RCC 7860 (cell line): ENCODE measurements at regions not wholly inside any gene's neighbourhood (a gene's known extent, or its start where the extent isn't known, plus 50 kb on each side); places are given as distances from the start of the nearest gene placed in this dataset.
A peak's percentile ranks its signal among the peaks of the same experiment; 100 is the strongest.
"Not testable (repeated sequence)": the region's sequence is repeated elsewhere in the genome, so short reads cannot be mapped to it uniquely, and the experiment has no call there.

ENCODE experiments used
- DNase-seq: peaks from one replicate; pipeline ENCODE4 v3.0.0-alpha.2; 2015; ENCODE audit warnings: low spot score
- FAIRE-seq: peaks from 2 replicates; lab custom pipeline; 2012; peaks lifted over from hg19 to GRCh38; lab: Jason Lieb, UNC

DNA sequence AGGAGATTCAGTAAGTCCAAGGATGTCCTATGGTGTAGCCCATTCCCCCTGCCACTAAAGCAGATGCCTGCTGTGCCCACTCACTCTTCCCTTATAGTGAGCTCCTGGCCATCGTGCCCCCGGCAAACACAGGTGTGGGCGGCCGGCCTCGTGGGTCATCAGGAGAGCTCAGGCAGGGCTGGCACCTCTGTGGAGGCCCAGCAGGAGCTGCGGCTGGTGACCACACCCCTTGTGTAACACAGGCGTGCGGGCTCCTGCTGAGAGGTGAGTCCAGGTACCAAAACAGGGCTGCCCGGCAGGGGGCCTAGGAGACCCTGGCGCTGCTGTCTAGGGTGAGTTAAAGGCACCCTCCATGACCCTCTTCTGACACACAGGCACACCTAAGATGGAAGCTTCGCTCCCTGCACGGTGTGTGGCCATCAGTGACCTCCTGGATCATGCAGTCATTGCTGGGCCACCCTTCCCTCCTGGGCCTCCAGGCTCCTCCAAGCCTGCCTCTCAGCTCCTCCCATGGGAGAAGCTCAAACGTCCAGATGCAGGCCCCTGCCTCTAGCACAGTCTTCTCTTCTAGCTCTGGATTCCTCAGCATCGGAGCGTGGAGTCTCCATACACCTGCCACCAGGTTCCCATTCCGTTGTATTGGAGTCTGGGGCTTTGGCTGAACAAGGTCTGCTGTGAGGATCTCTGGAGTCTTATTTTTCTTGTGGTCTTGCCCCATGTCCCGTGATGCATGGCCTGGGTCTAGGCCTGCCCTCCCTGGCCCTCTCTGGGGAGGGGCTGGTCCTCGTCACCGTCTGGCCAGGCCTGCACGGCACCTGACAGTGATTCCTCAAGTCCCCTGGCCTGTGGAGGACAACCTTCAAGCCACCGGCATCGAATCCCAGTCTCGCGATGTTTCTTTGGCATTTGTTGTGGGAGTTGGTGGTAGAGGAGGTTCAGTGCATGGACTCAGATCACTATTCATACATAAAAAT, 246.9 kb downstream of the ACKR3 start:
- DNase-seq: no peak
- FAIRE-seq: no peak

DNA sequence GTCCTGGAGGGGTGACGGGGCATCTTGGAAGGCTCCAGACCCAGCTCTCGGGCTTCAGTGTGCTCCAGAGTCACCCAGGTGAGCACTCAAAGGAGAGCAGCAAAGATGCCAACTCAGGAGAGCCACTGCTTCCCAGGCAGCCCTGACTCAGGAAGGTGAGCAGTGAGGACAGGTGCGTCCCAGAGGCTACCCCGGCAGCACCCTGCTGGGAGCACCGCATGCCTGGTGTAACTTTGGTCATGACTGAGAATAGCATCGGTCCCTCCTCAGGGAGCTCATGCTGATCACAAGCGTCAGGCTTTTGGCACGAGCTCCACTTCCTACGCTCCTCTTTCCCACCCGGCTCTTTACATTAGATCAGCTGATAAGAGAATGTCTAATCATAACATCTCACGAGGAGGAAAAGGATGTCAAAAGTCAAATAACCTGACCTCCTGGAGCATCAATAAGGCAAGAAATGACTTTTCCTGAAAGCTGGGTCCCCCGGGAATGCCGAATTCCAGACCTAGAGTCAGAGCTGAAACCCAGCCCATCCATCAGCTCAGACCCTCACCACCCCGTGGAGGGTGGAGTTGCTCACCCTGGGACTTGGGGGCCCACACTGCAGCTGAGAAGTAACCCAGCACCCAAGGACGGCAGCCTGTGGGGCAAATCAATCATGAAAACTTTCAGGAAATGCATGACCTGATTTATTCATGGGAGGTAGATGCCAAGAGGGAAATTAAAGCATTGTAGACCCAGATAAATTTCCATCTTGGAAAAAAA, 248.8 kb downstream of the ACKR3 start:
- FAIRE-seq (no peak), DNase-seq (no peak)

DNA sequence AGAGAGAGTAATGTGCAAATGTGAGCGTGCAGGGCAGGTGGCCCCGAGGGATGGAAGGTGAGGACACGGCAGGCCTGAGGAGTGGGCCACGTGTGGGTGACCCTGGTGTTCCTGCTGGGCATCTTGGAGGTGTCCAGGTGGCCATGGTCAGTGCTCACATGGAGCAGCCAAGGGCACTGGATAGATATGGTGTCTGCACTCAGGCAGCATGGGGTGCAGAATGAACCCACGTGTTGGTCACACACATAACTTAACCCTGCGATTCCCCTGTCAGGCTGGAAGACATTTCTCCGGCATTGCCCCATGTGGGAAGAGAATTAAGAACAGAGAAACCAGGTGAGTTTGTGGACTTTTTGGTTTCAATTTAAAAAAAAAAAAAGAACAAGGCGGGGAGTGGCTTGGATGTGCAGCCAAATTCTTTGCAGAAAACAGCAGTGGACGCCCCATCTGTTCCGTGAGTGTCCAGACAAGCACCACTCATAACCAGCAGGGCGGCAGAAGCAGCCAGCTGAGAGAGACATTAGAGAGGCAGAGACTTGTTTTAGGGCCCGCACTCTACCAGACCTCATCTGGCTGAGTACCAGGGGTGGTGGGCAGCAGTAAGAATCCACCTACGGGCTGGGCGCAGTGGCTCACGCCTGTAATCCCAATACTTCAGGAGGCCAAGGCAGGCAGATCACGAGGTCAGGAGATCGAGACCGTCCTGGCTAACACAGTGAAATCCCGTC, 249.8 kb downstream of the ACKR3 start:
- DNase-seq (no peak), FAIRE-seq (no peak)

DNA sequence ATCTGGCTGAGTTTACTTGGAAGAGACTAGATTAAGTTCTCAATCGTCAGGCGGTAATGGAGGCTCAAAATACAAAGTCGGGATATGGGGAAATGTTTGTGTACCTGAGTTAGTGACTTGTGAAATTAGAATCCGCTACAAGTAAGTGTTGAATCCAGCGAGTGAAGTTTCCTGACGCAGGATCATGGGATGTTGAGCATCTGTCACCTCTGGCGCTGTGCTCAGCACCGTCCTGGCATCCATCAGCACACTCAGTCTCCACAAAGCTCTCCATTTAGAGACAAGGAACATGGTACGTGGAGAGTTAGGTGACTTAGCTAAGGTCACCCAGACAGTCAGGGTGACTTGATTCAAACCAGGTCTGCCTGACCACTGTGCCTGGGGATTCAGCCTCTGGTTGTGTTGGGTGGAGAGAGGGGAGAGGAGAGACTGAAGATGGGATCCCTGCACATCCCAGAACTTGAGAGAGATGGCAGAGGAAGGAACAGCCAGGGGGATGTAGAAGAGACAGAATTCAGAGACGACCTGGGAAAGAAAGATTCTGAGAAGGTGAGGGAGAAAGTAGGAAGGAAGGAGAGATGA, 251.2 kb downstream of the ACKR3 start:
- no peak for DNase-seq
- no peak for FAIRE-seq

DNA sequence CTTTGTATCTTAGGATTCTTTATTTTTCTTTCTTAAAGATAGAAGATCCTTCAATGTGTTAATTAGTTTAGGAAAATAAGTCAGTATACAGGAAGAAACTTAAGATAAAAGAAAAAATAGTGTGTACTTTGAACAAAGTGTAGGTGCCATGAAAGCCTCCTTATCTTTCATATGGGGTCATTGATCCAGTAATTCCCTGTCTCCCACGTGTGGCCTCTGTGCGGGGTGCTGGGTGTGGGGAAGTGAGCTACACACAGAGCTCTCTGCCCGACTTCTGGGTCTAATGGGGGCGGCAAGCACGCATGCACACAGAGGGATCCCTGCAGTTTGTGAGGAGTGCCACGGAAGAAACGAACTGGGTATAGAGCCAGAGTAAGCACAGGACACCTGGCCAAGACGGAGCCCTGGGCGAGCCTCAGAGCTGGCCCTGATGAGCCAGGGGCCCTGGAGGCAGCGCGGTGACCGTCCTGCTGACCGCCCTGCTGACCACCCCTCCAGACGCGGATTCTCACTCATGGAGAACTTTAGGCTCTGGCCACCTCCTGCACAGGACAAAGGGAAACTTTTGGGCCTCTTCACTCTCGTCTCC, 253.5 kb downstream of the ACKR3 start:
- DNase-seq (no peak), FAIRE-seq (no peak)

DNA sequence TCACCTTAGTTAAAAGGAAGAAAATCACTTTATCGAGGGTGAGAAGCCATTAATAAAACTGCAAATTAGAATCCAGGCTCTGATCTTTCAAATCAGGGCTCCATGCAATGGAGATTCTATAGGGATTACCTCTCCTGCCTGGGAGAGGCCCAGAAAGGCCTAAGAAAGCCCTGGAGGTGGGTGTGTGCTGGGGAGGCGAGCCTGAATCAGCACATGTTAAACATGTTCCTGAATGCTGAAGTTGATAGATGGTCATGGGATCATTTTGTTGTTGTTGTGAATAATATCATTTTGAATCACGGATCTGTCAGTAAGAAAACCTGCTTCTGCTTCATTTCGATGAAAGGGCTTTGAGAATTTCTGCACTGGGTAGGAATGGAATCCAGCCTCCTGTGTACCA, 254.3 kb downstream of the ACKR3 start:
- FAIRE-seq (no peak), DNase-seq (no peak)

DNA sequence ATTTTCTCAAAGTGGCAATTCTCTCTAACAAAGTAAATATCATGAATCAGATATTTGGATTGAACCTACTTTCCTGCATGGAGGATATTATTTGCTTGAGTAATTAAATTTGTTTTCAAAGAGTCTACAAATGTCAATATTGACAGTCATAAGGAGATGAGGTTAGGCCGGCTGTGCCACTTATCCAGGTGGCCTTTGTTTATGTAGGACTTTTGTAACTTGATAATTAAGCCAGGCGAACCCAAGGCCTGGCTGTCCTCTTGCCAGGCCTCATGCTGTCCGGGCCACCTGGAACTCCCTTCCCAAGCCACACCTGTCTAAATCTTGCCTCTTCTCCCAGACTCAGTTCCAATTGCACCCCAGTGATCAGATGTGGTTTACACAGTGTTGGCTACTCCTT, 255.2 kb downstream of the ACKR3 start:
- DNase-seq (no peak), FAIRE-seq (no peak)

DNA sequence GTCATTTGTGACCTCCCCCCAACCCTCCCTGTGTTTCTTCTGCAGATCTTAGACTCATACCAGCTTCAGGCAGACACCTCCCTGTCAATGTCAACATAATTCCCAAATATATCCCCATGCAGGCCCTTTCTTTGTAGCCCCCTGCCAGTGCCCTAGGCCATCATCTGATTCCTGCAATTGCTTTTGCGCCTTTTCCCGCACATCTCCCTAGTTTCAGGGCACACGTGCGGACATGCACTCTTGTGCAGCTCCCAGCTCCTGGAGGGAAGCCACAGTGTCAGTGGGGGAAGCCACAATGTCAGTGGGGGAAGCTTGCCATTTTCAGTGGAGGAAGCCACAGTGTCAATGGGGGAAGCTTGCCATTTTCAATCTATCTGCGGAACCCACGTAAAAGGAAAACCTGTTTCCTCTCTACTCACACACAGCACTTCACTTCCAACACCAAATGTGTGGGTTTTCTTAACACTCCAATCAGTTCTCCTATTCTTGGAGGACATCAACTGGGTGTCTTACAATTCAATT, 256.4 kb downstream of the ACKR3 start:
- no peak for DNase-seq
- FAIRE-seq: no peak

DNA sequence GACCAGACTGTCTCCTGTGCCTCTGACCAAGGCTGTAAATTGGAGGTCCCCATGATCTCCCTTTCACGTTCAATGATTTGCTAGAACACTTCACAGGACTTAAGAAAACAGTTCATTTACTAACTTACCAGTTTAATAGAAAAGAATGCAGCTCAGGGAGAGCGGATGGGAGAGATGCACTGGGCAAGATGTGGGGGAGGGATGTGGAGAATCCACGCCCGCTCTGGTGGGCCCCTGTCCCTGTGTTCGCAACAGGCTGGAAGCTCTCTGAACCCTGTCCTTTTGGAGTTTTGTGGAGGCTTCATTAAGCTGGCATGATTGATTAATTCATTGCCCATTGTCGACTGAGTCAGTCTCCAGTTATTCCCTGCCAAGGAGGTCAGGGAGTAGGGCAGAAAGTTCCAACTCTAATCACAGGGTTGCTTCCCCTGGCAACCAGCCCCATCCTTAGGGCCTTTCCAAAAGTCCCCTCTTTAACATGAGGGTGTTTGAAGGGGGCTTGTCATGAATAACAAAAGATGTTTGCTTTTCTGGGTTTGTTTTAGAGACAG, 257.1 kb downstream of the ACKR3 start:
- FAIRE-seq (no peak), DNase-seq (no peak)

DNA sequence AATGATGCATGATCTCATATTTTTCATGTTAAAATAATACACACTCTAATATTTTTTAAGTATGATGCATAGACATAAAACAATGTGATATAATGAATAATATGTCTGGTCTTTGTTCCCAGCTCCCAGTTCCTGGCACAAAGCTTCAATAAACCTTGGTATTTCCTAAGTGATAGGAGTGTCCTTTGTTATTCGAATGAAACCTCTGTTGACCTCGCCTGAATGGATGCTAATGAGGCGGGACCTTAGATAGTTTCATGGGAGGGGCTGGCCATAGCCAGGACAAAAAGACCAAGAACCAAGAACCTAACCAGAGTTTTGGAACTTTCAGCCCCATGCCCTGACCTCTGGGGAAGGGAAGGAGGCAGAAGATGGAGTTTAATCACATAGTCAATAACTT, 257.7 kb upstream of the COPS8 start:
- FAIRE-seq: no peak
- DNase-seq: no peak

DNA sequence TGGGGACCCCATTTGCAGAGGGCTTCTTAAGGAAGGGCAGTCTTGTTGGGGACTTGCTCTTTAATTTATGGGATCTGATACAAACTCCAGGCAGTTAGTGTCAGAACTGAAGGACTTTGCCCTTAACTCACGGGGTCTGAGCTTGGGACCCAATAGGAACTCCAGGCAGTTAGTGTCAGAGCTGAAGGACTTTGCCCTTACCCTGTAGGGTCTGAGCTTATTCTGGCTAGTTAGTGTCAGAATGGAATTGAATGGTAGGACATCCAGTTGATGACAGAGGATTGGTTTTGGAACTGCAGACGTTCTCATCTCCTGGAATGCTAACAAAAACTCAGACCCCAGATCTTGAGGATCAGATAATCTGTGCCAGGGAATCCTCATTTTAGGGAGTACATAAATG, 256.9 kb upstream of the COPS8 start:
- DNase-seq (no peak), FAIRE-seq (no peak)

DNA sequence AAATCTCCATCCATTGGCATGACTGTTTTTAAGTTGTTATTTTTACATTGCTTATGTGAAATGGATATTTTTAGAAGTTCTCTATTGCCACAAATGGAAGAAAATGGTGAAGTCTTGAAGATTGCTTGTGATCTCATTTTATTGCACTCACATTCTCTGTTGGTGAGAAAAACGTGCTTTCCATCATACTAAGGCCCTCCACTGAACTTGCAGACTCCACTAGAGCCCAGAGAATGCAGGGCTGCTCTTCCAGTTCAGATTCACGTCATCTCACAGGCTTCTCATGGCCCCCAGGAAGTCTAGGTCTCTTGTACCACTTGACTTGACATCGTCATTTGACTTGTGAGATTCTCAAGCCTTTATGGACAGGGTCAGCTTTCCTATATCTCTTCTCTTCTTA, 254.8 kb upstream of the COPS8 start:
- DNase-seq (no peak), FAIRE-seq (no peak)

DNA sequence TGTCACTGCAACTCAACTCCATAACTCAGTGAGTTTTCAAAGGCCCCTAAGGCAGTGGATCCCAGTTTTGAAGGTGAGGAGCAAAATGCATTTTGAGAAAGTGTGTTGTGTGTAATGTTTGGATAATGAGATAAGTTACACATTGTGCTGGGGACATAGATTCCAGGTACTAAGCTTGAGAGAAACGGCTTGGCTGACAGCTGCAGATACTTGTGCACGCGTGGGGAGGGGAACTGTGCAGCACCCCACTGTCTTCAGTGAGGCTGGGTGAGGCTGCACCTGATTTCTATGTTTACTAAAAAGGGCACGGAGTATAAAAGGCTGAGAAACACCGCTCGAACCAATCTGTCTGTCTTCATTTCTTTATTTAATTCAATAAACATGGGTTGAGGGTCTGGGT, 254.0 kb upstream of the COPS8 start:
- no peak for DNase-seq
- no peak for FAIRE-seq

DNA sequence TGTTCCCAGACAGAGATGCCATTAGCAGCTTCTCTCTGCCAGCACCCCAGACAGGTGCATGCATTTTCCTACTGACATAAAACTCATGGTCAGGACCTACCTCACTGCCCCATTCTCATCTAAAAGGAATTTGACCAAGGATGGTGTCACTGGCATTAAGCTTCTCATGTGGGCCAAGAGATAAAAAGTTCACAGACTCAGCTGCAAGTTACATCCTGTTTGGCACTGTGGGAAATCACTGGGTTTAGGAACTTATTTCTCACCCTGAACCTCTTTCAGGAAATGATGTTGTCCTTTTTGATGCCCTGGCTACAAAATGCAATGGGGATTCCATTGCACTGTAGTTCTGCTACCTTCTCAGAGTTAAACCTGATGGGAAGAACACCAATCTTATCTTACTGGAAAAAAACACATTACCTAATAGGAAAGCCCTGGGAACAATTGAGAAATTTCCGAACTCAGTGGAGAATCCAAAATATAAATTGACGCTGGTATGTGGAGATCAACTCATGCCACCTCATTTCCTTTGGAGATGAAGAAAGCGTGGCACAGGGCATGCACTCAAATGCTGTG, 252.1 kb upstream of the COPS8 start:
- FAIRE-seq: no peak

DNA sequence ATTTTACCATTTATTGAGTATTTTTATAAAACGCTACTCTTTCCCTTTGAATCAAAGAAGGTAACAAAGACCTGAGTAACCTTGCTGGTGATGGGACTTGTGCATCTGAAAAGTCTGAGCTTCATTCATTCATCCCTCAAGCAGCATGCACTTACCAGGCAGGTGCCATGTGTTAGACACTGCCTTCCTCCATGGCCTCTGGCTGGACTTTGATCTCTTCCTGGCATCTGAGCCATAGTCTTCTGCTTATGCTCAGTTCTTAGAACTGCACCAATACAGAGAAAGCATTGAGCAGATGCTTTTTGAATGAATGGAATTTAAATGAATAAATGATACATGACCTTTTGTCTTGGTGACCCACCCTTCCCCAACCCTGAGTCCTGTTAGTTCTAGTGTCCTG, 251.4 kb upstream of the COPS8 start:
- no peak for DNase-seq
- FAIRE-seq: no peak

More for the DNA sequence above, 252.1 kb upstream of the COPS8 start:
- DNase-seq: peak; percentile 59

DNA sequence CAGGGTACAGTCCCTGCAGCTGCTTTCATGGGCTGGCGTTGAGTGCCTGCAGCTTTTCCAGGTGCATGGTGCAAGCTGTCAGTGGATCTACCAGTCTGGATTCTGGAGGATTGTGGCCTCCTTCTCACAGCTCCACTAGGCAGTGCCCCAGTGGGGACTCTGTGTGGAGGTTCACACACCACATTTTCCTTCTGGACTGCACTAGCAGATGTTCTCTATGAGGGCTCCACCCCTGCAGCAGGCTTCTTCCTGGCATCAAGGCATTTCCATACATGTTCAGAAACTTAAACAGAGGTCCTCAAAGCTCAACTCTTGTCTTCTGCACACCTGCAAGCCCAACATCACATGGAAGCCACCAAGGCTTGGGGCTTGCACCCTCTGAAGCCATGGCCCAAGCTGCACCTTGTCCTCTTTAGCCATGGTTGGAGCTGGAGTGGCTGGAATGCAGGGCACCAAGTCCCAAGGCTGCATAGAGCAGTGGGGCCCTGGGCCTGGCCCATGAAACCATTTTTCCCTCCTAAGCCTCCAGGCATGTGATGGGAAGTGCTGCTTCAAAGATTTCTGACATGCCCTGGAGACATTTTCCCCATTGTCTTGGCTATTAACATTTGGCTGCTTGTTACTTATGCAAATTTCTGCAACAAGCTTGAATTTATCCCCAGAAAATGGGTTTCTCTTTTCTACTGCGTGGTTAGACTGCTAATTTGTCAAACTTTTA, 250.2 kb upstream of the COPS8 start:
- no peak for DNase-seq
- no peak for FAIRE-seq

DNA sequence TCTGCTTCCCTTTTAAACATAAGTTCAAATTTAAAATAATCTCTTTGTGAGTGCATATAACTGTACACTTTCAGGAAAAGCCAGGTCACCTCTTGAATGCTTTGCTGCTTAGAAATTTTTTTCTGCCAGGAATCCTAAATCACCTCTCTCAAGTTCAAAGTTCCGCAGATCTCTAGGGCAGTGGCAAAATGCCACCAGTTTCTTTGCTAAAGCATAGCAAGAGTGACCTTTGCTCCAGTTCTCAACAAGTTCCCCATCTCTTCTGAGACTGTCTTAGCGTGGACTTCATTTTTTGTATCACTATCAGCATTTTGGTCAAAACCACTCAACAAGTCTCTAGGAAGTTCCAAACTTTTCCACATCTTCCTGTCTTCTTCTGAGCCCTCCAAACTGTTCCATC, 249.7 kb upstream of the COPS8 start:
- not testable (repeated sequence) for DNase-seq, FAIRE-seq

DNA sequence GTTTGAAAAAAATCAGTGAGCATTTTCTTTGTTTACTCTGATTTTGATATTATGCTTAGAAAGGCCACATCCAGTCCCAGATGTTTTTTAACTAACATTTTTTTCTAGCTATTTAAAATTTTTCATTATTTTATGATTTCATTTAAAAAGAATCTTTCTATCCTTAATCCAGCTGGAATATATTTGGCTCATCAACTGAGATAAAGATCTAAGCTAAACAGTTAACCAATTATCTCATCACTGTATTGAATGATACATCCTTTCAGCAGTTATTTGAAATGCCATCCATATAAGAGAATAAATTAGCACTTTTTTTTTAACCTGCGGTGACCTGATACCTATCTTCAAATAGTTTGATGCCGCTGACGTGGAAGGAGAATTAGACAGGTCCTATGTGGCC, 245.5 kb upstream of the COPS8 start:
- DNase-seq: no peak
- no peak for FAIRE-seq

DNA sequence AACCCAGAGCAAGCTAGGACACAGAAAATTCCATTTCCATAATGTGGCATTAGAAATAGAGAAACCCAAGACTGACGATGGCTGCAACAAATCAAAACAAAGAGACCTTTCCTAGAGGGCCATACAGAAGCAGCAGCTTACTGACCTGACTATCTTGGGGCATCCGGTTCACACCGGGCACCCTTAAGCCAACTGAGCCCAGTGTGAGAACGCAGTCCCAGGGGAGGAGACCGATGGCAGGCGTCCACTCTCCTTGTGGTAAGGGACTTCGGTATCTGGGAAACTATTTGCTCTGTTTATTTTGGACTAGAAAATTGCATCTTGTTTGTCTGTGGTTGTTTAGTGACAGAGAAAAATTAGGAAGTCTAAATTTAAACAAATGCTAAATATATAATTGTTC, 244.8 kb upstream of the COPS8 start:
- no peak for FAIRE-seq
- no peak for DNase-seq
